ENCODE measurements at regions not wholly inside any gene's neighbourhood (a gene's known extent, or its start where the extent isn't known, plus 50 kb on each side); places are given as distances from the start of the nearest gene placed in this dataset.

GRCh38 chr12:127594351-127594970 lies 672.5 kb upstream of the TMEM132C start:
- H4K5ac ChIP-seq (ENCODE audit: insufficient read length, low read depth, low read length) = no peak overlapping the region
- no peak overlapping the region for H3T11ph ChIP-seq (ENCODE audit: low read length)
- no peaks in the 10 kb centered on the region for H3K79me2 ChIP-seq (ENCODE audit: insufficient read depth, low read length)
- H2BK5ac ChIP-seq (ENCODE audit: insufficient read length, low read length) = no peak overlapping the region
- peak overlapping the region; percentile 79 for H3K27ac ChIP-seq (ENCODE audit: insufficient read length, low read depth, low read length)
- TF ChIP-seq CTCF (conservative IDR thresholded peaks at IDR 0.05) = no peak
- Mint-ChIP-seq H3K4me3 (peak overlapping the region; percentile 6 to 19; a peak in 2 of 5 replicates), H3K27ac (peak overlapping the region; percentile 92 to 96 (median 95)), H3K4me1 (peaks cover 73 to 78% of the 10 kb centered on the region in 2 experiments), H3K27me3 (ENCODE audit: low read depth) (peaks cover 2% of the 10 kb centered on the region; the same call in 1 of the 2 replicates), H3K36me3 (ENCODE audit: insufficient read depth in 1 of 3, low read depth in 3 of 3) (no peaks in the 10 kb centered on the region), H3K9me3 (no peaks in the 10 kb centered on the region)
- no peak overlapping the region for H3K4ac ChIP-seq (ENCODE audit: low read depth, low read length)
- H3K9me3 ChIP-seq (ENCODE audit: control insufficient read depth, low read depth, low read length) = no peaks in the 10 kb centered on the region
- H3K23ac ChIP-seq (ENCODE audit: insufficient read length, low read depth, low read length) = no peak overlapping the region
- no peaks in the 10 kb centered on the region for H4K20me1 ChIP-seq (ENCODE audit: control insufficient read depth, insufficient read depth, insufficient read length)
- no peak overlapping the region for H2BK15ac ChIP-seq (ENCODE audit: low read depth, low read length)
- no peak overlapping the region for H3K56ac ChIP-seq (ENCODE audit: insufficient read length, low read depth, low read length)
- H3K14ac ChIP-seq (ENCODE audit: insufficient read depth, low read length) = no peak overlapping the region
- peak; percentile 83 for DNase-seq
- no peak overlapping the region for H2AFZ ChIP-seq (ENCODE audit: low read length)
- no peak overlapping the region for H4K8ac ChIP-seq (replicated peaks; ENCODE audit: insufficient read length, low read depth, low read length)
- peak overlapping the region; percentile 80 for H3K18ac ChIP-seq (ENCODE audit: insufficient read length, low read depth, low read length)
- H2BK120ac ChIP-seq (ENCODE audit: low read depth, low read length, poor library complexity, severe bottlenecking) = peak overlapping the region; percentile 12
- no peak overlapping the region for H3K9ac ChIP-seq (ENCODE audit: extremely low read depth, insufficient read length, low read length)
- no peak overlapping the region for H2AK5ac ChIP-seq (ENCODE audit: insufficient read length, low read length)
- no peaks in the 10 kb centered on the region for H3K27me3 ChIP-seq (ENCODE audit: insufficient read depth, low read length)
- WGBS (ENCODE audit: extremely low coverage, insufficient read length, low lambda C conversion rate) = no CpG with 5 or more reads among the region's 6 CpGs
- no peak overlapping the region for H2BK20ac ChIP-seq (ENCODE audit: low read depth, low read length, poor library complexity, severe bottlenecking)
- H3K4me1 ChIP-seq (ENCODE audit: insufficient read depth, low read length) = peaks cover 6% of the 10 kb centered on the region
- no peaks in the 10 kb centered on the region for H3K23me2 ChIP-seq (ENCODE audit: insufficient read length, low read depth, low read length, poor library complexity, severe bottlenecking)
- H3K79me1 ChIP-seq (ENCODE audit: insufficient read depth, low read depth, low read length, poor library complexity, severe bottlenecking) = no peaks in the 10 kb centered on the region
- peak overlapping the region; percentile 20 for H3K4me2 ChIP-seq (ENCODE audit: insufficient read depth, insufficient read length, low read length)
- no peak overlapping the region for H4K91ac ChIP-seq (ENCODE audit: insufficient read length, low read depth, low read length)
- no peak overlapping the region for H2BK12ac ChIP-seq (ENCODE audit: insufficient read length, low read depth, low read length)

Data from H9 (cell line).